ENCODE measurements at regions not wholly inside any gene's neighbourhood (a gene's known extent, or its start where the extent isn't known, plus 50 kb on each side); places are given as distances from the start of the nearest gene placed in this dataset.

GRCh38 chr6:56904068-56904467 lies 50.8 kb upstream of the BEND6 start:
- Histone ChIP-seq H3K9me3 (ENCODE audit: insufficient read depth, low read length) (no peaks in the 10 kb centered on the region), H3K4me1 (ENCODE audit: insufficient read depth, insufficient read length) (no peaks in the 10 kb centered on the region), H3K36me3 (ENCODE audit: insufficient read depth, insufficient read length, low read length) (peaks cover 9% of the 10 kb centered on the region), H3K27me3 (ENCODE audit: insufficient read depth, insufficient read length) (no peaks in the 10 kb centered on the region), H3K4me3 (ENCODE audit: insufficient read length, low read depth) (no peak overlapping the region), H3K9ac (ENCODE audit: insufficient read length, low read depth) (no peak overlapping the region)
- TF ChIP-seq ZNF274 (IDR thresholded peaks at IDR 0.05; ENCODE audit: low read depth, low read length) (no peak), YY1 (IDR thresholded peaks at IDR 0.05; ENCODE audit: insufficient read depth, insufficient read length) (no peak), SUZ12 (IDR thresholded peaks at IDR 0.05; ENCODE audit: extremely low read depth, insufficient read depth, insufficient read length) (no peak)
- no peak for DNase-seq (ENCODE audit: low read depth, low spot score)

- Histone ChIP-seq H3K9ac (ENCODE audit: insufficient read length, low read depth) (no peak overlapping the region), H3K9me3 (ENCODE audit: insufficient read depth, low read length) (no peaks in the 10 kb centered on the region), H3K27me3 (ENCODE audit: insufficient read depth, insufficient read length) (no peaks in the 10 kb centered on the region), H3K36me3 (ENCODE audit: insufficient read depth, insufficient read length, low read length) (peaks cover 18% of the 10 kb centered on the region), H3K4me1 (ENCODE audit: insufficient read depth, insufficient read length) (no peaks in the 10 kb centered on the region), H3K4me3 (ENCODE audit: insufficient read length, low read depth) (no peak overlapping the region)
- TF ChIP-seq ZNF274 (IDR thresholded peaks at IDR 0.05; ENCODE audit: low read depth, low read length) (no peak), YY1 (IDR thresholded peaks at IDR 0.05; ENCODE audit: insufficient read depth, insufficient read length) (no peak), SUZ12 (IDR thresholded peaks at IDR 0.05; ENCODE audit: extremely low read depth, insufficient read depth, insufficient read length) (no peak)
- DNase-seq (ENCODE audit: low read depth, low spot score), result no peak
Observed at GRCh38 chr6:56902641-56903464, 52.1 kb upstream of the BEND6 start.

DNA sequence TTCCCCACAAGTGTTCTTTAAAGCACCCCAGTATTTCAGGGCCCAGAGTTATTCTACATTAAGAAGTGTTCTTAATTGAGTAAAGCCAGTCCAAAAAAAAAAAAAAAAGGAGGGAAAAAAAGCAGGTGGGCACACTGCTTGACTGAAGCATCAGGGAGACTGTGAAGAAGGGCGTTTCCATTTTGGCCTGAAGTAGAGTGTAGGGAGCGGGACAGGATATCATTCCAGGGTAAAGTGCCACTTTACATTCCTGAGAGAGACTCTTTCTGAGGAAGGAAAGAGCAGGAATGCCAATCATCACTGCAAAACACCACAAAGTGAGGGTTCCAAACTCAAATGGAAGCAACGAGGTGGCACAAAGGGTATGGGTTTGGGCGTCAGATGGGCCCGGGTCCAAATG lies 54.1 kb upstream of the BEND6 start:
- no peak for DNase-seq (ENCODE audit: low read depth, low spot score)
- Histone ChIP-seq H3K27me3 (ENCODE audit: insufficient read depth, insufficient read length) (no peaks in the 10 kb centered on the region), H3K9ac (ENCODE audit: insufficient read length, low read depth) (no peak overlapping the region), H3K36me3 (ENCODE audit: insufficient read depth, insufficient read length, low read length) (peaks cover 28% of the 10 kb centered on the region), H3K4me1 (ENCODE audit: insufficient read depth, insufficient read length) (no peaks in the 10 kb centered on the region), H3K4me3 (ENCODE audit: insufficient read length, low read depth) (no peak overlapping the region), H3K9me3 (ENCODE audit: insufficient read depth, low read length) (no peaks in the 10 kb centered on the region)
- TF ChIP-seq SUZ12 (IDR thresholded peaks at IDR 0.05; ENCODE audit: extremely low read depth, insufficient read depth, insufficient read length), result no peak
- TF ChIP-seq ZNF274 (IDR thresholded peaks at IDR 0.05; ENCODE audit: low read depth, low read length), result no peak
- no peak for TF ChIP-seq YY1 (IDR thresholded peaks at IDR 0.05; ENCODE audit: insufficient read depth, insufficient read length)

GRCh38 chr6:56899753-56900152 lies 55.2 kb upstream of the BEND6 start:
- H3K4me1 ChIP-seq (ENCODE audit: insufficient read depth, insufficient read length), result no peaks in the 10 kb centered on the region
- no peak for DNase-seq (ENCODE audit: low read depth, low spot score)
- no peak for TF ChIP-seq SUZ12 (IDR thresholded peaks at IDR 0.05; ENCODE audit: extremely low read depth, insufficient read depth, insufficient read length)
- no peak for TF ChIP-seq ZNF274 (IDR thresholded peaks at IDR 0.05; ENCODE audit: low read depth, low read length)
- TF ChIP-seq YY1 (IDR thresholded peaks at IDR 0.05; ENCODE audit: insufficient read depth, insufficient read length), result no peak
- H3K9me3 ChIP-seq (ENCODE audit: insufficient read depth, low read length), result no peaks in the 10 kb centered on the region
- H3K4me3 ChIP-seq (ENCODE audit: insufficient read length, low read depth), result no peak overlapping the region
- H3K27me3 ChIP-seq (ENCODE audit: insufficient read depth, insufficient read length), result no peaks in the 10 kb centered on the region
- H3K9ac ChIP-seq (ENCODE audit: insufficient read length, low read depth), result no peak overlapping the region
- H3K36me3 ChIP-seq (ENCODE audit: insufficient read depth, insufficient read length, low read length), result peaks cover 28% of the 10 kb centered on the region

- peaks cover 28% of the 10 kb centered on the region for H3K36me3 ChIP-seq (ENCODE audit: insufficient read depth, insufficient read length, low read length)
- H3K9ac ChIP-seq (ENCODE audit: insufficient read length, low read depth), result no peak overlapping the region
- no peaks in the 10 kb centered on the region for H3K27me3 ChIP-seq (ENCODE audit: insufficient read depth, insufficient read length)
- no peaks in the 10 kb centered on the region for H3K9me3 ChIP-seq (ENCODE audit: insufficient read depth, low read length)
- no peak for DNase-seq (ENCODE audit: low read depth, low spot score)
- H3K4me3 ChIP-seq (ENCODE audit: insufficient read length, low read depth), result no peak overlapping the region
- H3K4me1 ChIP-seq (ENCODE audit: insufficient read depth, insufficient read length), result no peaks in the 10 kb centered on the region
- TF ChIP-seq YY1 (IDR thresholded peaks at IDR 0.05; ENCODE audit: insufficient read depth, insufficient read length) (no peak), SUZ12 (IDR thresholded peaks at IDR 0.05; ENCODE audit: extremely low read depth, insufficient read depth, insufficient read length) (no peak), ZNF274 (IDR thresholded peaks at IDR 0.05; ENCODE audit: low read depth, low read length) (no peak)
Observed at GRCh38 chr6:56899311-56899710, 55.6 kb upstream of the BEND6 start.

- DNase-seq (ENCODE audit: low read depth, low spot score), result no peak
- Histone ChIP-seq H3K4me3 (ENCODE audit: insufficient read length, low read depth) (no peak overlapping the region), H3K9ac (ENCODE audit: insufficient read length, low read depth) (no peak overlapping the region), H3K4me1 (ENCODE audit: insufficient read depth, insufficient read length) (no peaks in the 10 kb centered on the region), H3K27me3 (ENCODE audit: insufficient read depth, insufficient read length) (no peaks in the 10 kb centered on the region), H3K9me3 (ENCODE audit: insufficient read depth, low read length) (no peaks in the 10 kb centered on the region), H3K36me3 (ENCODE audit: insufficient read depth, insufficient read length, low read length) (peaks cover 28% of the 10 kb centered on the region)
- TF ChIP-seq YY1 (IDR thresholded peaks at IDR 0.05; ENCODE audit: insufficient read depth, insufficient read length) (no peak), ZNF274 (IDR thresholded peaks at IDR 0.05; ENCODE audit: low read depth, low read length) (no peak), SUZ12 (IDR thresholded peaks at IDR 0.05; ENCODE audit: extremely low read depth, insufficient read depth, insufficient read length) (no peak)
Observed at GRCh38 chr6:56897789-56898529, 56.9 kb upstream of the BEND6 start.

DNA sequence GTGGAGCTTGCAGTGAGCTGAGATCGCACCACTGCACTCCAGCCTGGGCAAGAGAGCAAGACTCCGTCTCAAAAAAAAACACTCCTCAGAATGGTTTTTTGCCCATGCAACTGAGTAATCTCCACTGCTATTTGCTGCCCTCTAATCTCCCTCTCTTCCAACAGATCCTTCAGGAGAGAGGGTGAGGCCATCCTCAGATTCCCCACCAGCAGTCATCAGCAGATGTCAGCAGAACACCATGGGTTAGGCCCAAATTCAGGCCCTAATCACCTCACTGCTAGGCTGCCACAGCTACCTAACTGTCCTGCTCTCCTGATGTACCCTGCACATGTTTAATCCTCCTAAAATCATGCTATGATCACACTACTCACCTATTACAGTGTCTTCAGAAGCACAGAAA lies 63.2 kb upstream of the BEND6 start:
- no peak for DNase-seq (ENCODE audit: low read depth, low spot score)
- TF ChIP-seq YY1 (IDR thresholded peaks at IDR 0.05; ENCODE audit: insufficient read depth, insufficient read length) (no peak), SUZ12 (IDR thresholded peaks at IDR 0.05; ENCODE audit: extremely low read depth, insufficient read depth, insufficient read length) (no peak), ZNF274 (IDR thresholded peaks at IDR 0.05; ENCODE audit: low read depth, low read length) (no peak)
- no peak overlapping the region for H3K9ac ChIP-seq (ENCODE audit: insufficient read length, low read depth)

More for the DNA sequence above, 63.2 kb upstream of the BEND6 start:
- H3K36me3 ChIP-seq (ENCODE audit: insufficient read depth, insufficient read length, low read length), result peaks cover 3% of the 10 kb centered on the region
- H3K4me3 ChIP-seq (ENCODE audit: insufficient read length, low read depth), result no peak overlapping the region
- no peaks in the 10 kb centered on the region for H3K9me3 ChIP-seq (ENCODE audit: insufficient read depth, low read length)
- no peaks in the 10 kb centered on the region for H3K27me3 ChIP-seq (ENCODE audit: insufficient read depth, insufficient read length)
- H3K4me1 ChIP-seq (ENCODE audit: insufficient read depth, insufficient read length), result no peaks in the 10 kb centered on the region

All from NT2/D1 (cell line).